Stimulated activated CD4-positive, alpha-beta T cell treated with anti-CD3 and anti-CD28 coated beads, Interleukin-12 subunit alpha, Interleukin-12 subunit beta, amount 100 ng/mL, for 48 hours (primary cell): ENCODE measurements at regions not wholly inside any gene's neighbourhood (a gene's known extent, or its start where the extent isn't known, plus 50 kb on each side); places are given as distances from the start of the nearest gene placed in this dataset.

ENCODE experiments used
- DNase-seq, 3 donors: peaks; one replicate each; pipeline ENCODE4 v3.0.0-alpha.2; 2020; ENCODE audit warnings: low read depth in 2 of 3, low spot score in 1 of 3

GRCh38 chr7:117929237-117929636 is 56.0 kb upstream of the CTTNBP2 start:
- DNase-seq = no peak

GRCh38 chr7:117931314-117931713 is 58.1 kb upstream of the CTTNBP2 start:
- no peak for DNase-seq

DNA sequence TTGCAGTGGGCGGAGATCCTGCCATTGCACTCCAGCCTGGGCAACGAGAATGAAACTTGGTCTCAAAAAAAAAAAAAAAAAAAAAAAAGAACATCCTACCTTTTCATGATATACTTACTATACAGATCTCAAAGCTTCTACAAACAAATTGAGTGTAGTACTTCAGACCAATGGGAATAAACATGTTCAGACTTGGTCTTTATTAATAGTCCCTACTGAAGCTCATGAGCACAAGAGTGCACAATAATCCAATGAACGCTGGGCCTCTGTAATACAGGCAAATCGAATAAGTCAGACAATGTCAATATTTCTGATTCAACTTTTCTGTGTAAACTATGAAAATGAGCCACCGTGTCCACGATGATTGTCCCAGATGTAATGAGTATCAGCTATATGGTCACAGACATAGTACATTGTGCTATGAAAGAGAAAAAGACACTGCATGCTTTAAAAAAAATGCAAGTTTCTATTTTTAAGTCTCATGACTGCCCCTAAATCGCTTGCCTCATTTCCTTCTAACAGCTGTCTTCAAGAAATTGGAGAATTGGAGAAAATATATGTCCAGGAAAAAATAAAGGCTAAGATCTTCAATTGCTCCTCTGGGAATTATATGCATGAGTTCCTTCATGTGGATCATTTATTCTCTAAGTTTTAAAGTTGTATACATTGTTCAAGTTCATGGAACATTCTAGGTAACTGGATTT is 64.0 kb upstream of the CTTNBP2 start:
- no peak for DNase-seq

- DNase-seq = no peak
Measured at GRCh38 chr7:117937753-117938483, 64.7 kb upstream of the CTTNBP2 start.

DNA sequence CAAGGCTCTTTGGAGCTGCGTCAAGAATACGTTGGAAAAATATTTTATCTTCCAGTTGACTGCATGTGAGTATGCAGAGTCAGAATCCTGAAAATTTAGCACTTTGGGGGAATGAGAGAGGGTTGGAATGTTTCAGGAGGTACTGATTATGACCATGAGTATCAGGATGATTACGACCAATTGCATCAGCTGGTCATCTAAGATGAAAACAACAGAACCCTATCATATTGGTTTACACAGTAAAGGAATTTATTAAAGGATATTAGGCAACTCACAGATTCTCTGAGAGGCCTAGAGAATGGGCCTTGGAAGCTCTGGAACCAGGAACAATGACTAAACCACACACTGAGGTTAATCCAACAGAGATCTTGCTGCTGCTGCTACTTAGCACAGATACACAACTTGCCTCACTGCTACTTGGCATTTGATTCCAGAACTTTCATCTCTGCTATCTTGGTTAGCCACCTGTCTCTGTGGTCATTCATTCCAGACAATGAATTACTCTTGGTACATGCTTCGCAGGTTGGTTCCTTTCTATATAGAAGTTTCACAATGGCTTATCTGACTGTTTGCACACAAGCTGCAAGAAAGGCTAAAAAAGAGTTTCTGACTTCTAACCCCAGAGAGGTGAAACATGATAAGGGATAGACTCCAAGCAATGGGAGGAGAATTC is 68.0 kb upstream of the CTTNBP2 start:
- DNase-seq = no peak

GRCh38 chr7:117942780-117943179 is 69.5 kb upstream of the CTTNBP2 start:
- DNase-seq = no peak

GRCh38 chr7:117944886-117945285 is 71.6 kb upstream of the CTTNBP2 start:
- DNase-seq = no peak

DNA sequence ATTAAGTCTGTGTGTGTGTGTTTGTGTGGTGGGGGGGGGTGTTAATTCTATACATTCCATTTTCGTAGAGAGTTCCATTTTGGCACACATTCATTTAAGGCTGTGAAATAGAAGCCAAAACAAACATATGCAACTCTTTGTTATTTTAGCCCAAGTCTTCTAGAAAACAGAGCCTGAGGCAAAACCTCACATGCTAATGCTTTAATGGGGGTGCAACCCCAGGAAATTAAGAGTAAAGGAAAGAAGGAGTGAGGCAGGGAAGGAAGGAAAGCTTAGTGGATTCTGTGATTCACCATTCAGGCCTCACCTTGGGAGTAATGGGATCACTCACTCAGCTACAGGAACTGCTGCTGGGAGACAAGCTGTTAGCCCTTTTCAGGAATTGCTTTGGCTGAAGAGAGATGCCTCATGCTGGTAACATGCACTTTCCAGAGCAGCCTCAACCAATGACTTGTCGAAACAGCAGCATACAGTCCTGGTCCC is 73.0 kb upstream of the CTTNBP2 start:
- DNase-seq = no peak

GRCh38 chr7:117949232-117949631 is 76.0 kb upstream of the CTTNBP2 start:
- DNase-seq = no peak

GRCh38 chr7:117950601-117951260 is 77.5 kb upstream of the CTTNBP2 start:
- no peak for DNase-seq

DNA sequence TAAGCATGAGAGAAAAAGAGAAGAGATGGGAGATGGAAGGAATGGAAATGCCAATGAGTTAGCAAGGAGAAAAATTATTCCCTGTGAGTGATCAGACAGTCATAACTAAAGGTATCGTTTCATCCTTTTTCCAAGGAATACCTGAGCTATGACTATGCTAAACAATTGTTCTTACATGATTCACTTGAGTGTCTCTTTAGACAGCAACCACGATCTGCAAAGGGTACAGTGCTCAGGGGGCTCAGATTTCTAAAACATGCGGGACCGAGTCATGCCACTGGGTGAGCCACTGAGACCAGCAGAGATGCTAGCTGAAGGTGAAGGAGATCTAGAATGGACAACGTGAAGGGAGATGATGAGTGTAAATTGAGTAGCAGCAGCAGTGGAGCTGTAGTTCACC is 78.0 kb upstream of the CTTNBP2 start:
- no peak for DNase-seq

GRCh38 chr7:117951691-117952280 is 78.5 kb upstream of the CTTNBP2 start:
- DNase-seq = no peak

DNA sequence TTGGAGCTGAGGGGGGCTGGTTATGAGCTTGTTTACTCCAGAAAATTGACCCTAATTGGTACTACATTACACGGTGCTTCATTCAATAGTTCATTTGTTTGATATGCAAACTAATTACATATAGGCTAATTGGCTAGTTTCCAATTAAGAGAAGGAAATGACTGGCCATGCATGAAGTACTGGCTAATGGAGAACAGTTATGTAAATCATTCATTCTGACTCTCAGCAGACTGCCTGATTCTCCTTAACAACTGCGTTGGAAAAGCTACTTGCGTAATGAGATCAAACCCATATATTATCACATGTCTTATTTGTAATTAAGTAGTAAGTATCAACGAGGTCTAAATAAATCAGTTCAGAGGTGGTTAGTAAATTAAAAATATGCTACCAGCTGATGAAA is 81.8 kb upstream of the CTTNBP2 start:
- no peak for DNase-seq

DNA sequence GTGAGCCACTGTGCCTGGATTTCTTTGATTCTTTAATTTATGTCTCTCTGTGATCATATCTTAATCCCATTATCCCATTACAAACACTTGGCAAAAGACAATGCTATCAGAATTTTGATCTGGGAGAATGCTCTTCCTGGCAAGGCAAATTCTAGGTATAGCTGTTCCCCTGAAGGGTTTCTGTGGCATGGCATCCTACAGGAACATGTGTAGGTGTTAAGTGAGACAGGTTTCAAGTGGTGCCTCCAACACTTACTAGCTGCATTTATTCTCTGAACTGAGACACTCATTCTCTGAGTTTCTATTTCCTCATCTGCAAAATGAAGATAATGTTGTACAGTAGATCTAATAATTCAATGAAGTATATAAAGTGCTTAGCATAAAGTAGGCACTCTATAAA is 87.1 kb upstream of the CTTNBP2 start:
- no peak for DNase-seq

DNA sequence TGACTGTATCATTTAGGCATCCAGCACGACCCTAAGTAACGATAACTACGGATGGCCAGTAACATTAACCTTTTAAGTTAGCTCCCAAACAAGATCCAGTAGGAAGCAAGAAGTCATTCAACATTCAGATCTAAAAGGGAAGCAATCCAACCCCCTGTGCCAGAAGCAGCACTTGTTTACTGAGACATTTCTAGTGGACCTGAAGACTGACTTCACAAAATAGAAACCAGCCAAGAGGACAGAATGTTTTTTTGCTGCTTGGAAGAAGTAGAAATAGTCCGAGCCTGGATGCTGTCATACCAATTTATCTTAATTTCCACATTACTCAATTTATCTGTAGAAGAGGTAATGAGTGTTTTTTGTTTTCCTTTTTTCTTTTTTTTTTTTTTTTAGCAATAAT is 88.0 kb upstream of the CTTNBP2 start:
- DNase-seq = no peak

DNA sequence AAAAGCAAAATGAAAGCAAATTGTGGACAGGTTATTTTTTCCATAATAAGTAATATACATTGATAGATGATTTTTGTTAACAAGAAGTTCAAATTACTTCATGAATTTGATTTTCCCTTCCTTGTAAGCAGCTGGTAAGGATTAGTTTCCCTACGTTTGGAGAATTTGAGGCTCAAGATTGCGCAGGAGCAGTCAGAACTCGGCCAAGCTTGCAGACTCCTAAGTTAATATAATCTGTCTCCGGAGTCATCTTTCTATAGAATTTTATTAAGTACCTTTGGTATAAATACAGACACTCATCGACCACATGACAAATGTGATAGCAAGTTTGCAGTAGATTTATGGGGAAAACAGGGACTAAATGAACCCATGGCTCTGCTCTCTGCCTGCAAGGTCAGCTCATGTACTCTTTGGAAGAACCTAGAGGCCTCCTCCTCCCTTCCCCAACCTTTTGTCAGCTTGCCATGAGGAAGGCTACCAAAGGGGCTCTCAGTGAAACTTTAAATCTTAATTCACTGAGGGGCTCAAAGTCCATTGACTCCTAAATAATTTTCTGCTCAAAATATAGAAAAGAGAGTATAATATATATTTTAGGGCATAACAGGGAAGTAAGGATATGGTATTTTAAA is 89.2 kb upstream of the CTTNBP2 start:
- DNase-seq = no peak

- no peak for DNase-seq
Measured at GRCh38 chr7:117963264-117964197, 90.3 kb upstream of the CTTNBP2 start.

- DNase-seq = no peak
Measured at GRCh38 chr7:117970801-117971200, 97.6 kb upstream of the CTTNBP2 start.

GRCh38 chr7:117971556-117972244 is 98.5 kb upstream of the CTTNBP2 start:
- DNase-seq = no peak
